Thyroid gland (tissue), 4 donors: ENCODE measurements at regions not wholly inside any gene's neighbourhood (a gene's known extent, or its start where the extent isn't known, plus 50 kb on each side); places are given as distances from the start of the nearest gene placed in this dataset.

Source experiments
- DNase-seq, 2 donors: peaks; one replicate each; pipeline ENCODE4 v3.0.0-alpha.2; 2019
- H3K27ac ChIP-seq, 3 donors: fragments of 200-600 bp; sonication (generic); 1 replicate in 2 of 3; 2 replicates in 1 of 3; pipeline ENCODE4 v1.5.1; 2016 to 2019; ENCODE audit warnings: mild to moderate bottlenecking in 1 of 3, moderate library complexity in 1 of 3
- H3K27me3 ChIP-seq: fragments of 200-600 bp; sonication (generic); one replicate; pipeline ENCODE4 v1.5.1; 2019
- H3K36me3 ChIP-seq, 2 donors: fragments of 200-600 bp; sonication (generic); one replicate each; pipeline ENCODE4 v1.5.1; 2016 to 2019
- H3K4me1 ChIP-seq, 2 donors: fragments of 200-600 bp; sonication (generic); one replicate each; pipeline ENCODE4 v1.5.1; 2017 to 2019
- H3K4me3 ChIP-seq, 3 donors: fragments of 200-600 bp; sonication (generic); replicated peaks in 1 of 3; 1 replicate in 2 of 3; 2 replicates in 1 of 3; pipeline ENCODE4 v1.5.1; 2016; ENCODE audit warnings: mild to moderate bottlenecking in 1 of 3
- H3K9me3 ChIP-seq: fragments of 200-600 bp; sonication (generic); one replicate; pipeline ENCODE4 v1.5.1; 2017
- POLR2A ChIP-seq, 2 donors: fragments of 450-650 bp; IDR thresholded peaks; one replicate each; pipeline ENCODE4 v1.6.1; 2017; ENCODE audit warnings: antibody characterized with exemption in 2 of 2, mild to moderate bottlenecking in 2 of 2, moderate library complexity in 1 of 2
- WGBS, 2 donors: methylation state at CpG; one replicate each; pipeline ENCODE4 v1.1.5; 2017; 5-methylcytosine and 5-hydroxymethylcytosine counted together
- intact Hi-C: fragments of 100-400 bp; cut with DNase I; formaldehyde crosslinking; loops from one replicate; pipeline ENCODE4 v1.15.1; 2023
- TF ChIP-seq, protein P1 (sequence below), 6 experiments: fragments of 200-600 bp in 3 of 6; fragments of 450-650 bp in 3 of 6; sonication (generic) in 3 of 6; IDR thresholded peaks; one replicate each; pipeline ENCODE4 v1.5.1; 2016 to 2019; ENCODE audit warnings: antibody characterized with exemption in 6 of 6, mild to moderate bottlenecking in 2 of 6, inconsistent platforms in 1 of 6, moderate library complexity in 1 of 6

DNA sequence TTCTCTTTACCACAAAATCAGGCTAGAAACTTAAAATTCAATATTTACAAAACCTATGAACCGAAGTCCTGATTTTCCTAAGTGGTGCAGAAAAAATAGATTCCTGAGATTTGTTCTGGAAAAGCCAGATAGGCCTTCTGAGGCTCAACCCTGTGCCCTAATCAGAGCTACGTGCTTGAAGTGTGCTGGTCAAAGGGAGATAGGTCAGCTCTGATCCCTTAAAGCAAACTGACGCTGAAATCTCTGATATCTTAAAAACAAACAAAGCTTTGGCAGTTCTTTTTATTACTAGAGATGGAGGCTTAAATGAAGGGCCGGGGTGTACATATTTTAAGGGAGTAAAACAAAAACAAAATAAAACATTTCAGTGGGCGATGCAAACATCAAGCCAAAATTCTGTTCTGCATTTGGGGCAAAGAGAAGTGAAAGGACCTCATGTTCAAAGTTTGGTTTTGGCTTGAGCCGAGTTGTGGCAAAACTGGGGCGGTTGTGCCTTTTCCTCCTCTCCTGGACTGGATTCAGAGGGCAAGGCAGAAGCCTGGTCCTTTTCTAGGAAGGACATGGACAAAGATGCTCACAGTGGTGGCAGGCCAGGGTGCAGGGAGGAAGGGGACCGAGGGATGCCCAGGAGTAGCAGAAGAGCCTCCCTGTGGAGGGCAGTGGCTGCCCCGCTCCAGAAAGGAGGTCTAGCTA, 295.0 kb downstream of the CDCA7 start:
- Histone ChIP-seq H3K36me3 (no peaks in the 10 kb centered on the region), H3K4me1 (no peaks in the 10 kb centered on the region), H3K9me3 (no peaks in the 10 kb centered on the region), H3K4me3 (no peak overlapping the region), H3K27me3 (no peaks in the 10 kb centered on the region), H3K27ac (no peak overlapping the region)
- TF ChIP-seq, protein P1, sequence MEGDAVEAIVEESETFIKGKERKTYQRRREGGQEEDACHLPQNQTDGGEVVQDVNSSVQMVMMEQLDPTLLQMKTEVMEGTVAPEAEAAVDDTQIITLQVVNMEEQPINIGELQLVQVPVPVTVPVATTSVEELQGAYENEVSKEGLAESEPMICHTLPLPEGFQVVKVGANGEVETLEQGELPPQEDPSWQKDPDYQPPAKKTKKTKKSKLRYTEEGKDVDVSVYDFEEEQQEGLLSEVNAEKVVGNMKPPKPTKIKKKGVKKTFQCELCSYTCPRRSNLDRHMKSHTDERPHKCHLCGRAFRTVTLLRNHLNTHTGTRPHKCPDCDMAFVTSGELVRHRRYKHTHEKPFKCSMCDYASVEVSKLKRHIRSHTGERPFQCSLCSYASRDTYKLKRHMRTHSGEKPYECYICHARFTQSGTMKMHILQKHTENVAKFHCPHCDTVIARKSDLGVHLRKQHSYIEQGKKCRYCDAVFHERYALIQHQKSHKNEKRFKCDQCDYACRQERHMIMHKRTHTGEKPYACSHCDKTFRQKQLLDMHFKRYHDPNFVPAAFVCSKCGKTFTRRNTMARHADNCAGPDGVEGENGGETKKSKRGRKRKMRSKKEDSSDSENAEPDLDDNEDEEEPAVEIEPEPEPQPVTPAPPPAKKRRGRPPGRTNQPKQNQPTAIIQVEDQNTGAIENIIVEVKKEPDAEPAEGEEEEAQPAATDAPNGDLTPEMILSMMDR (IDR thresholded peaks at IDR 0.05) = no peak
- TF ChIP-seq POLR2A (IDR thresholded peaks at IDR 0.05) = no peak
- WGBS, 2 donors = 80 to 86% methylated on average over 9 of the region's 9 CpGs
- DNase-seq = no peak
- intact Hi-C loops = no loop called here

DNA sequence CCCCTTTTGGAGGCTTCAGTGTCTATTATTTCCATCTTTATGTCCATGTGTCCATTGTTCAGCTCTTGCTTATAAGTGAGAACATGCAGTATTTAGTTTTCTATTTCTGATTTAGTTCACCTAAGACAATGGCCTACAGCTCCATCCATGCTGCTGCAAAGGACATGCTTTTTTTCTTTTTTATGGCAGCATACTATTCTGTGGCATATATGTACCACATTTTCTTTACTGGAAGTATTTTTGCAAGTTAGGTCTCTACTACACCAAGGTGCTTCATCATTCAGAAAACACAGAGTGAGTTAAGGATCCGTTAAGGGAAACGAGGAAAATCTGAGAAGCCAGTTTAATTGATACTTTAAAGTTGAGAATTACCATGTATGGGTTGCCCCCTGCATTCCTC, 297.2 kb downstream of the CDCA7 start:
- H3K4me1 ChIP-seq = no peaks in the 10 kb centered on the region
- TF ChIP-seq, protein P1 (IDR thresholded peaks at IDR 0.05) = no peak
- no peak for TF ChIP-seq POLR2A (IDR thresholded peaks at IDR 0.05)
- no peak overlapping the region for H3K4me3 ChIP-seq
- H3K36me3 ChIP-seq = no peaks in the 10 kb centered on the region
- DNase-seq = no peak
- H3K27ac ChIP-seq = no peak overlapping the region
- intact Hi-C loops = no loop called here
- WGBS, 2 donors = 95 to 100% methylated on average over 2 of the region's 2 CpGs
- H3K9me3 ChIP-seq = no peaks in the 10 kb centered on the region
- H3K27me3 ChIP-seq = no peaks in the 10 kb centered on the region

DNA sequence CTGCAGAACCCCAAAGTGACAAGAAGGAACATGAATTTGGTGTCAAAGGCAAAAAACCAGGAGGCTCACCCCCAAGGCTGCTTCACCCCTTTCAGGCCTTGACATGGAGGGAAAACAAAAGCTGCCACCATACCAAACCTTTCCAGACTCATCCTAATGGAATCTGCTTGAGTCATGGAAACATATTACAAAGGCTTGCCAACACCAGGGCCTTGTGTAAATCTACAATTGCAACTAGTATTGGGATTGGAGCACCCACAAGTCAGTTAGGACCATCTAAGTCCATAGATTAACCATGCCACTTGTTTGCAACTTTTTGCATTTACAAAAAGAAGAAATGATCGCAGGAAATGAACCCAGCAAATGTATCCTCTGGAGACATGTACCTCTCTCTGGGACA, 297.6 kb downstream of the CDCA7 start:
- H3K9me3 ChIP-seq = no peaks in the 10 kb centered on the region
- no peaks in the 10 kb centered on the region for H3K4me1 ChIP-seq
- no peak for DNase-seq
- WGBS, 2 donors = 94 to 100% methylated on average over 1 of the region's 1 CpG
- no peaks in the 10 kb centered on the region for H3K36me3 ChIP-seq
- intact Hi-C loops = no loop called here
- TF ChIP-seq POLR2A (IDR thresholded peaks at IDR 0.05) = no peak
- TF ChIP-seq, protein P1 (IDR thresholded peaks at IDR 0.05) = no peak
- H3K27ac ChIP-seq = no peak overlapping the region
- H3K4me3 ChIP-seq = no peak overlapping the region
- no peaks in the 10 kb centered on the region for H3K27me3 ChIP-seq

DNA sequence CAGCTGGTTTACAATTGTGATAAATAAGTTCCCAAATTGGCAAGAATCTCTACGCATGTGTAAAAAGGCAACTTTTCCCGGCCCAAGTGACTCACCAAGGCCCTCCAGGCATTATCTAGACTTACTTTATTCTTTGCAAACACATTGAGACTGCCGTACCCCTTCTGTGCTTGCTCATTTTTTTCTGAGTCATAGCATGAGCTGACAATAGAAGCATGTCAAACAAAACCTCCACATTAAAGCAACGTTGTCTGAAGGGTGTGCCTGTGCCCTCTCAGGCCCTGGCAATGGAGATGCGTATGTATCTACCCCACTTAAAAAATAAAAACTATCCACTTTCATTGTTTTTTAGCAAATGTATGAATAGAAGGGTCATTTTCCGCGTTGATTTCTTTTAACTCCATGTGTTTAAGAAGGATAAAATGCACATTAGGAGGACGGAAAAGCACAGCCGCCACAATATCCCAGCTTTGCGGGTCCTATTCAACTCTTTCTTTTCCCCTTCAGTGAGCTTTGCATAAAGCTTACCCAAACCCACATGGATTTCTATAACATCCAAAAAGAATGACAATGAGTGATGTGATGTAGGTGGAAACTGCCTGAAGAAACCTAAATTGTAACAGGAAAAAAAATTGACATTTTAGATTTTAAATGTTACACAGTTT, 298.2 kb downstream of the CDCA7 start:
- 80 to 83% methylated on average over 10 of the region's 10 CpGs for WGBS, 2 donors
- intact Hi-C loops = no loop called here
- Histone ChIP-seq H3K27ac (no peak overlapping the region), H3K36me3 (no peaks in the 10 kb centered on the region), H3K4me1 (no peaks in the 10 kb centered on the region), H3K27me3 (no peaks in the 10 kb centered on the region), H3K9me3 (no peaks in the 10 kb centered on the region), H3K4me3 (no peak overlapping the region)
- TF ChIP-seq, protein P1 (IDR thresholded peaks at IDR 0.05) = no peak
- TF ChIP-seq POLR2A (IDR thresholded peaks at IDR 0.05) = no peak
- DNase-seq = no peak

DNA sequence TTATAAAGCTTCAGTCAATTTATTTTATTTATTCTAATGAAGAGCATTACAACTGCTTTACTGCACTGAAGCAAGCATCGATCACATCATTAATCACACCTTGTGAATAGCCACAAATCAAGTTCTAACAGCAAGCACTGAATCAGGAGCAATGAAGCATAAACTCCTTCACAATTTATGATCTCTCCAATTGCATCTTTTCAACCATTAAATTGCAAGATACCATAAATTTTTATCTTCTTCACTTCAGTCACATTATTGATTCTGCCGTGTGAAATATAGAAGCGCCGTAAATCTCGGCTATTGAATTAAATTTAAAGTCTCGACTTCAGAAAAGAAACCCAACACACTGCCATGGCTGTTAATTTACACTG, 298.7 kb downstream of the CDCA7 start:
- WGBS, 2 donors = 95 to 96% methylated on average over 6 of the region's 6 CpGs
- Histone ChIP-seq H3K27ac (no peak overlapping the region), H3K36me3 (no peaks in the 10 kb centered on the region), H3K9me3 (no peaks in the 10 kb centered on the region), H3K4me3 (no peak overlapping the region), H3K27me3 (no peaks in the 10 kb centered on the region), H3K4me1 (no peaks in the 10 kb centered on the region)
- DNase-seq = no peak
- intact Hi-C loops = no loop called here
- TF ChIP-seq, protein P1 (IDR thresholded peaks at IDR 0.05) = no peak
- TF ChIP-seq POLR2A (IDR thresholded peaks at IDR 0.05) = no peak
